ENCODE measurements at regions not wholly inside any gene's neighbourhood (a gene's known extent, or its start where the extent isn't known, plus 50 kb on each side); places are given as distances from the start of the nearest gene placed in this dataset.

- TF ChIP-seq, protein P1, sequence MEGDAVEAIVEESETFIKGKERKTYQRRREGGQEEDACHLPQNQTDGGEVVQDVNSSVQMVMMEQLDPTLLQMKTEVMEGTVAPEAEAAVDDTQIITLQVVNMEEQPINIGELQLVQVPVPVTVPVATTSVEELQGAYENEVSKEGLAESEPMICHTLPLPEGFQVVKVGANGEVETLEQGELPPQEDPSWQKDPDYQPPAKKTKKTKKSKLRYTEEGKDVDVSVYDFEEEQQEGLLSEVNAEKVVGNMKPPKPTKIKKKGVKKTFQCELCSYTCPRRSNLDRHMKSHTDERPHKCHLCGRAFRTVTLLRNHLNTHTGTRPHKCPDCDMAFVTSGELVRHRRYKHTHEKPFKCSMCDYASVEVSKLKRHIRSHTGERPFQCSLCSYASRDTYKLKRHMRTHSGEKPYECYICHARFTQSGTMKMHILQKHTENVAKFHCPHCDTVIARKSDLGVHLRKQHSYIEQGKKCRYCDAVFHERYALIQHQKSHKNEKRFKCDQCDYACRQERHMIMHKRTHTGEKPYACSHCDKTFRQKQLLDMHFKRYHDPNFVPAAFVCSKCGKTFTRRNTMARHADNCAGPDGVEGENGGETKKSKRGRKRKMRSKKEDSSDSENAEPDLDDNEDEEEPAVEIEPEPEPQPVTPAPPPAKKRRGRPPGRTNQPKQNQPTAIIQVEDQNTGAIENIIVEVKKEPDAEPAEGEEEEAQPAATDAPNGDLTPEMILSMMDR (IDR thresholded peaks at IDR 0.05): no peak
- TF ChIP-seq POLR2AphosphoS5 (IDR thresholded peaks at IDR 0.05) (no peak), EP300 (IDR thresholded peaks at IDR 0.05) (no peak)
These were observed 145.9 kb upstream of the OTX2 start for GRCh38 chr14:56956182-56956581.

Data from gastroesophageal sphincter (tissue), 3 donors.